Body of pancreas (tissue), 4 donors: ENCODE measurements at regions not wholly inside any gene's neighbourhood (a gene's known extent, or its start where the extent isn't known, plus 50 kb on each side); places are given as distances from the start of the nearest gene placed in this dataset.

Experiments used
- POLR2A ChIP-seq, 3 donors: fragments of 450-650 bp; IDR thresholded peaks; one replicate each; pipeline ENCODE4 v1.6.1; 2016; ENCODE audit warnings: antibody characterized with exemption in 3 of 3, mild to moderate bottlenecking in 2 of 3
- TF ChIP-seq, protein P1 (sequence below), 7 experiments: fragments of 450-650 bp in 4 of 7; fragments of 200-600 bp in 3 of 7; sonication (generic) in 3 of 7; IDR thresholded peaks; one replicate each; pipeline ENCODE4 v1.5.1; 2016 to 2019; ENCODE audit warnings: antibody characterized with exemption in 7 of 7

DNA sequence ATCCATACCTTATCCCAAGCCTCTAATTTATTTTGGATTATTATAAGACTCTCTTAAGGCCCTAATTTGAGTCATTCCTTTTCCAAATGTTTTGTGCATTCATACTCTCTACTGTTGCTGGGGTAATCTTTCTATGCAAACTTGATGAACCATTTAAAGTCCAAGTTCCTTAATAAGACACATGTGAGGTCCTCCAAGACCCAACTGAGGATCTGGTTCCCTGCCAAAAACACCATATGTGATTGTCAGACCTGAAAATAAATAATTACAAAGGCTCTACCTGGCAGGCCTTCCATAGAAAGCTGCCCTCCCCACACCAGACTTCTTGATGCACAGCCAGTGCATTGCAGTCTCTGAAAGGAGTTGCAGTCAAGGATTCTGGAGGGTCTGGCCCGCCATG lies 257.9 kb upstream of the AKR1E2 start:
- TF ChIP-seq, protein P1, sequence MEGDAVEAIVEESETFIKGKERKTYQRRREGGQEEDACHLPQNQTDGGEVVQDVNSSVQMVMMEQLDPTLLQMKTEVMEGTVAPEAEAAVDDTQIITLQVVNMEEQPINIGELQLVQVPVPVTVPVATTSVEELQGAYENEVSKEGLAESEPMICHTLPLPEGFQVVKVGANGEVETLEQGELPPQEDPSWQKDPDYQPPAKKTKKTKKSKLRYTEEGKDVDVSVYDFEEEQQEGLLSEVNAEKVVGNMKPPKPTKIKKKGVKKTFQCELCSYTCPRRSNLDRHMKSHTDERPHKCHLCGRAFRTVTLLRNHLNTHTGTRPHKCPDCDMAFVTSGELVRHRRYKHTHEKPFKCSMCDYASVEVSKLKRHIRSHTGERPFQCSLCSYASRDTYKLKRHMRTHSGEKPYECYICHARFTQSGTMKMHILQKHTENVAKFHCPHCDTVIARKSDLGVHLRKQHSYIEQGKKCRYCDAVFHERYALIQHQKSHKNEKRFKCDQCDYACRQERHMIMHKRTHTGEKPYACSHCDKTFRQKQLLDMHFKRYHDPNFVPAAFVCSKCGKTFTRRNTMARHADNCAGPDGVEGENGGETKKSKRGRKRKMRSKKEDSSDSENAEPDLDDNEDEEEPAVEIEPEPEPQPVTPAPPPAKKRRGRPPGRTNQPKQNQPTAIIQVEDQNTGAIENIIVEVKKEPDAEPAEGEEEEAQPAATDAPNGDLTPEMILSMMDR (IDR thresholded peaks at IDR 0.05), result no peak
- no peak for TF ChIP-seq POLR2A (IDR thresholded peaks at IDR 0.05)
